Parathyroid adenoma (tissue), 2 donors: ENCODE measurements at regions not wholly inside any gene's neighbourhood (a gene's known extent, or its start where the extent isn't known, plus 50 kb on each side); places are given as distances from the start of the nearest gene placed in this dataset.
"Not testable (repeated sequence)": the region's sequence is repeated elsewhere in the genome, so short reads cannot be mapped to it uniquely, and the experiment has no call there.

Source experiments
- H2AFZ ChIP-seq: fragments of 300-600 bp; sonication (generic); one replicate; pipeline ENCODE4 v1.7.0; 2017; ENCODE audit warnings: antibody characterized with exemption, mild to moderate bottlenecking
- H3K27ac ChIP-seq: fragments of 300-600 bp; sonication (generic); one replicate; pipeline ENCODE4 v1.7.0; 2017
- H3K27me3 ChIP-seq: fragments of 300-600 bp; sonication (generic); one replicate; pipeline ENCODE4 v1.7.0; 2017; ENCODE audit warnings: low read length; ENCODE audit not compliant: control insufficient read depth, insufficient read depth
- H3K36me3 ChIP-seq: fragments of 300-600 bp; sonication (generic); one replicate; pipeline ENCODE4 v1.7.0; 2017; ENCODE audit warnings: low read length; ENCODE audit not compliant: control insufficient read depth, insufficient read depth
- H3K4me1 ChIP-seq: fragments of 300-600 bp; sonication (generic); one replicate; pipeline ENCODE4 v1.7.0; 2017; ENCODE audit warnings: control low read depth
- H3K4me2 ChIP-seq: fragments of 300-600 bp; sonication (generic); one replicate; pipeline ENCODE4 v1.7.0; 2017; ENCODE audit warnings: low read length
- H3K4me3 ChIP-seq: fragments of 300-600 bp; sonication (generic); one replicate; pipeline ENCODE4 v1.7.0; 2017; ENCODE audit warnings: low read depth, low read length
- H3K79me2 ChIP-seq: fragments of 300-600 bp; sonication (generic); one replicate; pipeline ENCODE4 v1.7.0; 2017; ENCODE audit warnings: control low read depth
- H3K9ac ChIP-seq: fragments of 300-600 bp; sonication (generic); one replicate; pipeline ENCODE4 v1.7.0; 2017; ENCODE audit warnings: mild to moderate bottlenecking
- H3K9me3 ChIP-seq: fragments of 300-600 bp; sonication (generic); one replicate; pipeline ENCODE4 v1.7.0; 2017; ENCODE audit warnings: low read length; ENCODE audit not compliant: control insufficient read depth
- TF ChIP-seq, protein P1 (sequence below): fragments of 300-600 bp; sonication (generic); IDR thresholded peaks from one replicate; pipeline ENCODE4 v1.7.0; 2017; ENCODE audit warnings: antibody characterized with exemption, mild to moderate bottlenecking
- donor health status: primary hyperparathyroidism.

GRCh38 chr18:961644-962355 lies 57.1 kb downstream of the ADCYAP1 start:
- no peaks in the 10 kb centered on the region for H3K4me1 ChIP-seq
- H2AFZ ChIP-seq, result peak overlapping the region; percentile 3
- H3K9ac ChIP-seq, result no peak overlapping the region
- peak overlapping the region; percentile 64 for H3K4me2 ChIP-seq
- no peak overlapping the region for H3K4me3 ChIP-seq
- no peaks in the 10 kb centered on the region for H3K27me3 ChIP-seq
- TF ChIP-seq, protein P1, sequence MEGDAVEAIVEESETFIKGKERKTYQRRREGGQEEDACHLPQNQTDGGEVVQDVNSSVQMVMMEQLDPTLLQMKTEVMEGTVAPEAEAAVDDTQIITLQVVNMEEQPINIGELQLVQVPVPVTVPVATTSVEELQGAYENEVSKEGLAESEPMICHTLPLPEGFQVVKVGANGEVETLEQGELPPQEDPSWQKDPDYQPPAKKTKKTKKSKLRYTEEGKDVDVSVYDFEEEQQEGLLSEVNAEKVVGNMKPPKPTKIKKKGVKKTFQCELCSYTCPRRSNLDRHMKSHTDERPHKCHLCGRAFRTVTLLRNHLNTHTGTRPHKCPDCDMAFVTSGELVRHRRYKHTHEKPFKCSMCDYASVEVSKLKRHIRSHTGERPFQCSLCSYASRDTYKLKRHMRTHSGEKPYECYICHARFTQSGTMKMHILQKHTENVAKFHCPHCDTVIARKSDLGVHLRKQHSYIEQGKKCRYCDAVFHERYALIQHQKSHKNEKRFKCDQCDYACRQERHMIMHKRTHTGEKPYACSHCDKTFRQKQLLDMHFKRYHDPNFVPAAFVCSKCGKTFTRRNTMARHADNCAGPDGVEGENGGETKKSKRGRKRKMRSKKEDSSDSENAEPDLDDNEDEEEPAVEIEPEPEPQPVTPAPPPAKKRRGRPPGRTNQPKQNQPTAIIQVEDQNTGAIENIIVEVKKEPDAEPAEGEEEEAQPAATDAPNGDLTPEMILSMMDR, result peak; percentile 77
- H3K9me3 ChIP-seq, result no peaks in the 10 kb centered on the region
- no peak overlapping the region for H3K27ac ChIP-seq
- no peaks in the 10 kb centered on the region for H3K36me3 ChIP-seq
- H3K79me2 ChIP-seq, result no peaks in the 10 kb centered on the region

GRCh38 chr18:963276-963675 lies 58.6 kb downstream of the ADCYAP1 start:
- Histone ChIP-seq H3K79me2 (no peaks in the 10 kb centered on the region), H2AFZ (no peak overlapping the region), H3K27me3 (no peaks in the 10 kb centered on the region), H3K9me3 (no peaks in the 10 kb centered on the region), H3K4me1 (no peaks in the 10 kb centered on the region), H3K4me2 (no peak overlapping the region), H3K27ac (no peak overlapping the region), H3K36me3 (no peaks in the 10 kb centered on the region), H3K9ac (no peak overlapping the region), H3K4me3 (no peak overlapping the region)
- TF ChIP-seq, protein P1, result no peak

DNA sequence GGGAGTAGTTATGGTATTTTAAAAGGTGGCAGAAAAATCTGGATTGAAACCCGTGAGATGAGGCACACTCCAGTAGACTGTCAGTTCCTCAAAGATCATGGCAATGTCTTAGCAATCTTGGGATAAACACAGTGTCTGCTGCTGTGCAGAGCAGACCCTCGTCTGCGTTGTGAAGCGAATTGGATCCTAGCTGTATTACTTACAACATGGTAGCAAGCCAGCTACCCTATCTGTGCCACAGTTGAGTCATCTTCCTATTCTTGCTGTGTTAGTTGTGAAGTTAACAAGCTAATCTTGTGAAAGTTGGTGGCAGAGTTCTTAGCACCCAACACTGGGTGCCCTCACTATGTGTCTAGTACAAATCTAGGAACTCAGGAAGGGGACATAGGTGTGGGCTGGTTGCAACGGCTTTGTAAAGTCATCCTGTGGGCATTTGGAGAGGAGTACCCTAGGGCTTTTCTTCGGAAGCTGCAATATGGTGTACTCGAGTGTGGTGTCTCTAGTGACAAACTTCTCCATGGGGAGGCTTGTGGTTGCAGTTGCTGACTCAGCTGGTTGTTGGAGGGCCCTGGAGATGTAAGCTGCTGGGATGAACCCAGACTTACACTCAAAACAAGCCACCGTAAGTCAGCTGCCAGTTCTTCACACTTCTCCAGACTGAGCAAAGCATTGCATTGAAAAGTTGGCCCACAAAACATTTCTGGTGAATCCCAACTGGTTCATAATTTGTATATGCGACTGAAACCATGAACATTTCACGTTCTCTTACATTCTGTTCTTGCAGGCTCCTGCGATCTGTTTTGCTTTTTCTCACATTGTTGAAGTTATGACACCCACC lies 61.5 kb downstream of the ADCYAP1 start:
- H3K27ac ChIP-seq, result no peak overlapping the region
- no peaks in the 10 kb centered on the region for H3K79me2 ChIP-seq
- H3K27me3 ChIP-seq, result no peaks in the 10 kb centered on the region
- no peaks in the 10 kb centered on the region for H3K36me3 ChIP-seq
- no peak overlapping the region for H3K4me3 ChIP-seq
- TF ChIP-seq, protein P1, result no peak
- no peak overlapping the region for H2AFZ ChIP-seq
- no peaks in the 10 kb centered on the region for H3K9me3 ChIP-seq
- no peak overlapping the region for H3K4me2 ChIP-seq
- no peaks in the 10 kb centered on the region for H3K4me1 ChIP-seq
- no peak overlapping the region for H3K9ac ChIP-seq

- Histone ChIP-seq H3K4me3 (no peak overlapping the region), H3K4me2 (no peak overlapping the region), H3K27me3 (no peaks in the 10 kb centered on the region), H3K27ac (no peak overlapping the region), H2AFZ (no peak overlapping the region), H3K9me3 (no peaks in the 10 kb centered on the region), H3K36me3 (no peaks in the 10 kb centered on the region), H3K79me2 (no peaks in the 10 kb centered on the region), H3K9ac (no peak overlapping the region), H3K4me1 (no peaks in the 10 kb centered on the region)
- TF ChIP-seq, protein P1, result no peak
Observed at GRCh38 chr18:966759-967576, 62.3 kb downstream of the ADCYAP1 start.

DNA sequence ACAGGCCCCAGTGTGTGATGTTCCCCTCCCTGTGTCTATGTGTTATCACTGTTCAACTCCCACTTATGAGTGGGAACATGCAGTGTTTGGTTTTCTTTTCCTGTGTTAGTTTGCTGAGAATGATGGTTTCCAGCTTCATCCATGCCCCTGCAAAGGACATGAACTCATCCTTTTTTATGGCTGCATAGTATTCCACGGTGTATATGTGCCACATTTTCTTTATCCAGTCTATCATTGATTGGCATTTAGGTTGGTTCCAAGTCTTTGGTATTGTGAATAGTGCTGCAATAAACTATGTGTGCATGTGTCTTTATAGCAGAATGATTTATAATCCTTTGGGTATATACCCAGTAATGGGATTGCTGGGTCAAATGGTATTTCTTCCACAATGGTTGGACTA lies 64.2 kb downstream of the ADCYAP1 start:
- not testable (repeated sequence) for H3K4me3 ChIP-seq, H3K9ac ChIP-seq, H3K27me3 ChIP-seq, H3K27ac ChIP-seq, H3K4me1 ChIP-seq, H2AFZ ChIP-seq, H3K4me2 ChIP-seq, H3K36me3 ChIP-seq, H3K79me2 ChIP-seq, H3K9me3 ChIP-seq

DNA sequence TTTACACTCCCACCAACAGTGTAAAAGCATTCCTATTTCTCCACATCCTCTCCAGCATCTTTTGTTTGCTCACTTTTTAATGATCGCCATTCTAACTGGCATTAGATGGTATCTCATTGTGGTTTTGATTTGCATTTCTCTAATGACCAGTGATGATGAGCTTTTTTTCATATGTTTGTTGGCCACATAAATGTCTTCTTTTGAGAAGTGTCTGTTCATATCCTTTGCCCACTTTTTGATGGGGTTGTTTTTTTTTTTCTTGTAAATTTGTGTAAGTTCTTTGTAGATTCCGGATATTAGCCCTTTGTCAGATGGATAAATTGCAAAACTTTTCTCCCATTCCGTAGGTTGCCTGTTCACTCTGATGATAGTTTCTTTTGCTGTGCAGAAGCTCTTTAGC lies 64.6 kb downstream of the ADCYAP1 start:
- H3K9ac ChIP-seq, H3K4me1 ChIP-seq, H3K79me2 ChIP-seq, H3K27me3 ChIP-seq, H3K27ac ChIP-seq, H2AFZ ChIP-seq, H3K4me2 ChIP-seq, H3K4me3 ChIP-seq, H3K9me3 ChIP-seq, H3K36me3 ChIP-seq: not testable (repeated sequence)

- not testable (repeated sequence) for H3K36me3 ChIP-seq, H3K79me2 ChIP-seq, H3K27ac ChIP-seq, H3K4me1 ChIP-seq, H2AFZ ChIP-seq, H3K4me3 ChIP-seq, H3K27me3 ChIP-seq, H3K9ac ChIP-seq, H3K4me2 ChIP-seq, H3K9me3 ChIP-seq
Observed at GRCh38 chr18:974606-975005, 69.9 kb downstream of the ADCYAP1 start.
